Activated gamma-delta T cell (primary cell): ENCODE measurements at regions not wholly inside any gene's neighbourhood (a gene's known extent, or its start where the extent isn't known, plus 50 kb on each side); places are given as distances from the start of the nearest gene placed in this dataset.

Source experiments
- DNase-seq: peaks from one replicate; lab custom pipeline; 2025; lab: John Stamatoyannopoulos, UW

DNA sequence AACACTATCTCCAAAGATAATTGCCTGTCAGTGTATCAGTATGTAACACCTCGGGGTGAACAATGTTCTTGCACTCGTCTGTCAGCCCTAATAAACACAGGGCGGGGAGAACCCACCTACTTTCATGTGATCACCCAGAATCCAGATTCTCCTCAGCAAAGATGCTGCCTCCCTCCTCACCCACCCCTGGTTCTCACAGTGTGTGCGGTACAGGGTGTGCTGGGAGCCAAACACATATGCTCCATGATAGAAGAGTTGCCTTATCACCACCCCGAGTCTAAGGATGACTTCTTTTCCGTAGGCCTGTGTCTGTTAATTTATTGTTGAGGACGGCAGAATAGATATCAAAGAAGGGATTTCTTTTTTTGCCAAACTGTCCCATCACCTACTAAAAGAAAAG, 206.1 kb downstream of the TLE3 start:
- DNase-seq: no peak

DNA sequence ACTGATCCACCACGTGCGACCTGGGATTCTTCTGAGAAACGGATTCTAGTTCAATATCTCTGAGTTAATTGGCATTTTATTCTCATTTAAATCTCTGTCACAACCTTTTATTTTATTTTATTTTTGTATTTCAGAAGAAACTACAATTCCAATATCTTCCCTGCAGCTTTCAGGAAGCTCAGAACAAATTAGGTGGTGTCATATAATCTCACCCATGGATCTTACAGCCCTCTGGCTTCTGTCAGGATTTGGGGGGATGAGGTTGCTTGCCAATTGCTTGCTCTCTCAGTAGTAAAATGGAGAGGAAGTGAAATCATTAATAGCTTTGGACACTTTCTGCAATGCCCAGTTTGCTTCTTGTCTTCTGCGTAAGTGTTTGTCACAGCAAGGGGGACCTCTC, 205.4 kb downstream of the TLE3 start:
- no peak for DNase-seq

DNA sequence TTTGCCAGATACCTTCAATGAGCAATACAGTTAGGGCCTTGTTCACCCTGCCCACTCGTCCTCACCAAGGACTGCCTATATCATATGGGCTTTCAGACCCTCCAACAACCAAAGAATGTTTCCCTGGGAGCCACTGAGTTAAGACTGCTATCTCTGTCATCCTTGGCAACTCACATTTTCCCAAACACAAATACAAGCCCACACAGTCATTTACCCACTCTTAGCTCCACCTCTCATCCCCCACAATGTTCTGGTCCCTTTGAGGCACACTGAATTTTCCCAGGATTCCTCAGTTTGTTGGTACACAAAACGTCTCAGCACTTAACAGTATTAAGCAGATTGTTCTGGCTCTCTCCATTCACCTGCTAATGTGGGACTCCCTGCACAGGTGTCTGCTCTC, 204.6 kb downstream of the TLE3 start:
- DNase-seq: no peak

DNA sequence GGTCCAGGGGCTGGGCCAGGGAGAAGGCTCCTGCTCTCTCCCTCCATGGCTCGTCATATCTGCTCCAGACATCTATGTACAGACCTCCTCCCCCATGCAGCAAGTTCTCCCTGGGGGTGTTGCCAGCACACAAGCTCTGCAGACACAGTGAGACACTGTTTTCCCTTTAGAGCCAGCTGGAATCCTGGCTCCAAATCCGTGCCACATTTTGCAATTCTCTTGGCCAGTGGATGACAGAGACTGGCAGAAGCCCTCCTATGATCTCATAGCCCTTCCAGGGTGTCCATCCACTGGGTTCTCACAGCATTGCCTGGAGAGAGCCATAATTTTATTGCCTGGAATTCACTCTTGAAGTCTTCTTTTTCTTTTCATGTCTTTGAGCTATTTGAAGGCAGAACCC, 203.9 kb downstream of the TLE3 start:
- no peak for DNase-seq

DNA sequence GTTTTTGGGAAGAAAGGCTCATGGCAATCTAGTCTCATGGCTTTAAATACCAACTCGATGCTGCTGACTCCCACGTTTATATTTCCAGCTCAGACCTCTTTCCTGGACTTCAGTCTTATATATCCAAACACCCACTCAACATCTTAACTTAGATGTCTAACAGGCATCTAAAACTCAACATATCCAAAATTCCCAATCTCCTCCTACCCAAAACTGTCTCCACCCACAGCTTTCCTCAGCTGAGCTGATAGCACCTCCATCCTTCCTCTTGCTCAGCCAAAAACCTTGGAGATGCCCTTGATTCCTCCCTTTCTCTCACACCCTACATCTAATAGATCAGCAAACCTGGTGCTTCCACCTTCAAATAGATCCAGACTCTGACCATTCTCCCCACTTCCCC, 202.5 kb downstream of the TLE3 start:
- no peak for DNase-seq

DNA sequence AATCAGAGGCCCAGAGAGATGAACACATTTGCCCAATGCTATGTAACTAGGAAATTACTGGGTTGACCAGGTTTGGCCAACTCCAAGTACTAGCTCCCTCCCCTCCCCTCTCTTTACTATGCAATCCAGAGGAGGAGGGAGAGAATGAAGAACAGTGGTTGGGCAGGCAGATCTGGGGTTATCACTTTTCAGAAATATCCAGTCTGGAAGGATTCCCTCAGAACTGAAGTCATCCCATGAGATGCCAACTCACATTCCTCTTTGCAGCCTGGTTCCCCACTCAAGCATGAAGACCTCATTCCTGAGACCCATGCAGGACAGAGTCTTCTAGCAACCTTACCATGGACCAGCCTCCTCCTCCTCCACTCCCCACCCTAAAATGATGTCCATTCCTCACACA, 201.1 kb downstream of the TLE3 start:
- DNase-seq: no peak

DNA sequence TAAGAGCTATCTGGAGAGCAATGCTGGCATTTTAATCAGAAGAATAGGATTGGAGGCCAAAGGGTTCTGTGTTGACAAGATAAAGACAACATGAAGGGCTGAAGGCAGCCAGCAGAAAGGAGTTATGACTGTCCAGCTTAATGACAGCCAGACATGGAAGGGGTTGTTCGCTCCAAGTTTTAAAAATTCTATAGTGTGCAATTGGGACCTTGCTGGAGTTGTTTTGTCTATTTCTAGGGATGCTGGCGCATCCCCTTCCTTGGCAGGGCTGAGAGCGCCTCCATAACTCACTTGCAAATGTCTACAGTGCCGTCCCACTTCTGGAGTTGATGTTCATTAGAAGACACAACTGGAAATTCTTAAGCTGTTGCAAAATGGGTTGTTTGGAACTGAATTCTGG, 200.7 kb downstream of the TLE3 start:
- DNase-seq: no peak

DNA sequence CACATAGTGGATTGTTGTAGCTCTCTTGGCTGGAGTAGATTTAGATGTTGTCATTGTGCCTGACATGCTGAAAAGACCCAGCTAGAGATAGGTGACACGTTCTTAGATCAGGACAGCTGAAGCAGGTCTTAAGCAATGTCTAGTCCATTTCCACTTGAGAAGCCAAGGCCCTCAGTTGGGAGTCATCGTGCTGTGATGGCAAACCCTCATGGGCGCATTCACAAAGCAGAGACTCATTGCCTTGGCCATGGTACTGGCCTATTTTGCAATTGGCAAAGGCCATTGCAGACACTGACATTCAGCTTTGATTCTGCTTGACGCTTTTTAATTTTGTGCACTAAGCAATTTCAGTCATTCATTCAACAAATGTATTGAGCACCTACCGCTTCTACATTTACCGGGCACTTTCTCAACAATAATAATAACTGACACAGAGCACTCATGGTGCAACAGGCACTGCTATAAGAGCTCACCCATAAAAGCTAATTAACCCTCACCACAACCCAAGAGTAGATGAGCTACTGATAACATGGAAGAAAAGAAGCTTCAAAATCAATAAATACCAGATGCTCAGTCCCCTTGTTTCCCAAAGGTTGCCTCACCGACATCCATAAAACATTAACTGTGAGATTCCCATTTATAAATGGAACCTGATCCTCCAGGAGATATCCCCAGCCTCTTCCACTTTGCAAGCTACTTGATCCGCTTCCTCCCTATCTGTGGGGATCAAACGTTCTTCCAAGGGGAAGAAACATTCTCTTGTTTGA, 200.1 kb downstream of the TLE3 start:
- no peak for DNase-seq

DNA sequence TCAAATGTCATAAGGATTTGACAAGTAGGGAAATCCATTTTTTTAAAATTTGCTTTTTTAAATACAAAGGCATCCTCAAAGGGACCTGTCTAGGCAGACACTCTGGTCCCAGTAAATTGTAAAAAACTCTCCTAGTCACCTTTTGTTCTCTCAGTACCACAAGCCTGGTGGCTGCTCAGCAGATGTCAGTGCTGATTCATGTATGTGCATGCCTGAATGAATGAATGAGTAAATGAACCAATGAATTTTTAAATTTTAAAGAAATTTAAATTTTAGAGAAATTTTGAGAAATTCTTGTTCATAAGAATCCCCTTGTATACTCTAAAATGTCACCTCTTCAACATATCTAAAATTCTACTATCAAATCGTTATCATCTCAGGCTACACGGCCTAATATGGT, 199.5 kb downstream of the TLE3 start:
- no peak for DNase-seq

DNA sequence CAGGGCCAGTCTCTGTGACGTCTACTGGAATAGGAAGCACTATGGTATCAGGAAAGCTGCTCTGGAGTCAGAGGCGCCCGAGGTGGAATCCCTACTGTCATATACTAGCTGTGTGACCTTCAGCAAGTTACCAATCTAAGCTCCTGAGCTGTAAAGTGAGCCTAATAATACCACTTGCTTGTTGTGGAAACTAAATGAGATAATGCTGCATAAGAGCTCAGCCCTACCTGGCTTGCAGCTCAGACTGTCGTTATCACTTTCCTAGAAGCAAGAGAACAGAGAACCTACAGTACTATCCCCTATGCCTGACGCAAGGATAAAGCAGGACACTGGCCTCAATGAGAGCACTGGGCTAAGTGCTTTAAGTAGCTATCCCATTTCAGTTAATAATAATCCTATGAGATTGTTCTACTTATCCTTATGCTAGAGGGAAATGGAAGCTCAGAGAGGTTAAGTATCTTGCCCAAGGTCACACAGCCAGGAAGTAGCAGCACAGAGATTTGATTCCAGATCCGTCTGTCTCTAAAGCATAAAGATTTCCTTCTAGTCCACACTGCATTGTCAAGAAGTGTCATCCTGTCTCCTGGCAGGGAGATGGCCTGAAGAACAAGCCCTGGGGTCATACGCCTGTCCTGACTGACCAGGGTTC, 195.2 kb downstream of the TLE3 start:
- DNase-seq: no peak

DNA sequence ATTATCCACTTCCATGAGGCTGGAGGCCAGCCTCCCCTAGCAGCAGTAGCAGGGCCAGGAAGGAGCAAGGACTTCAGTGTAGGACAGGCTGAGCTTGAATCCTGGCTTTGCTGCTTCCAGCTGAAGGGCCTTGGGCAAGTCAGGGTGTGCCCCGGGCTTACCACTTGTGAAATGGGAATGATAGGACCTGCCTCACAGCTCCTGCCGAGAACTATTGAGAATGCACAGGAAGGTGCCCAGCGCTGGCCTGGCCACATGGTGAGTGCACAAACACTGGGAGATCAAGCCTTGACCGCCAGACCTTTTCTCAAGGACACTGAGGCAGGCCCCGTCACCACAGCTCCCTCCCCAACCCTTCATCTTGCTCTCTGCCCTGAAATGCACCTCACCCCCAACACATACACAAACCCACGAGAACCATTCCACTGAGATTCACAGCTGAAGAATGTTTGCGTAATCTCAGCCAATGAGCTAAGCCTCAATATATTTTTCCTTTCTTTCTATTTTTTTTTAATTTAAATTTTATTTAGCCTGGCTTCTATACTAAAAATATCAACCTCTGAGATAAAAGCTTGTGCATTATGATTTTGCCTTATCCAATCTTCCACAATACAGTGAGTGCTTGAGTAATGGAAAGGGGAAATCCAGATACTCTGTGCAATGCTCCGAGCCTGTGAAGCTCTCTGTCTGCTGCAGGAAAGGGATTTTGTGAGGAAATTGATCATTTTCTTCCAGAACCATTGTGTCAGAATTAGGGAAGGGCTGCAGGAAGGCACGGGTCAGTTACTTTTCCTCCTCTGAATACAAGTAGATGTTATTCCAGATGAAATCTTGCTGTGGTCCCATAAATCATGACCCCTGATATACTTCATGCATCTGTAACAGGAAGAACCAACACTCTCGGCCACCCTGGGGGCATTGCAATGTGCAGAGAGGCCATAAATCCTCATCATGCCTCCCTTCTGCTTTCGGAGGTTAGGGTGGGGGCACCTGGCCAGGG, 193.9 kb downstream of the TLE3 start:
- no peak for DNase-seq

DNA sequence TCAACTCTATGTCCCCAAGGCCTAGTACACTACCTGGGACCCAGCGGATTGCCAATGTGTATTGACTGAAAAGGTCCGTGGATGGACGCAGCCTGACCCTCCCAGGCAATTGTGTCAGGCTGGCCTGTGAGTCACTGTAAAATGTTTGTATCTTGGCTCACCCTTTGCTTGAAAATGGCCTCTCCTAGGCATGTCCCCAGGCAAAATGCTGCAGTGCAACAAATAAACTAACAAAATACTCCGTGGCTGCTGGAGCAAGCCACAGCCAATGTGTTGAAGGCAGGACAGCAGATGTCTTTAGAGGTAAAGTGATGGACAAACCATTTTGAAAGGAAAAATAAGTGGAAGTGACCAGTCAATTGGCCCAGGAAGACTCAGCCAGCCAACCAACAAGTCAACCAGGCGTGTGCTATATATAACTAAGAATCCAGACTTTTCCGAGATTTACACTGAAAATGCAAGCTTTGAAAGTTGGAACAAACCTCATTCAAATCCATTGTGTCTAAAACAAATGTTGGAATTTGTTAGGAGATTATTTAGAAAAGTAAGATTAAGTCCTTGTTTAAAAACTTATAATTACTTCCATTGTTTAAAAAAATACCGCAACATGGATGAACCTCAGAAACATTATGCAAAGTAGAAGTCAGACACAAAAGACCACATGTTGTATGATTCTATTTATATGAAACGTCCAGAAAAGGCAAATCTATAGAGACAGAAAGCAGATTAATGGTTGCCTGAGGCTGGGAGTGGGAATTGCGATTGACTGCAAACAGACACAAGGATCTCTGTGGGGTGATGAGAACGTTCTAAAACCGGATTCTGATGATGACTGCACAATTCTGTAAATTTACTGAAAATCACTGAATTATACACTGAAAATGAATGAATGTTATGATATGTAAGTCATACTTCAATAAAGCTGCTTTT, 191.2 kb downstream of the TLE3 start:
- no peak for DNase-seq

DNA sequence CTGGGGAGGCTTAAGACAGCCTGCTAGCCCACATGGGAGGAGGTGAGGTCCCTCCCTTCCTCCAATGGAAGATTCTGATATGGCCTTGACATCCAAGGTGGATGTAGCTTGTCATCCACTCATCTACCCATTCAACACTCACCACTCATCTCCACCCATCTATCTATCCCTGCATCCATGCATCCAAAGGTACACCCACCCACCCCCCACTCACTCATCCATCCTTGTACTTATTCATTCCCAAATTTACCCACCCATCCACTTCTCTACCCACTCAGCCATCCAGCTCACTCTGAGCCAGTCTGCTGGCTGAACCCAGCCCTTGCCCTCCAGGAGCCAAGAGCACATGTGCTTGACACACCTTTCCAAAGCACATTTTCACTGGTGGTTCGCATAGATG, 189.7 kb downstream of the TLE3 start:
- no peak for DNase-seq

DNA sequence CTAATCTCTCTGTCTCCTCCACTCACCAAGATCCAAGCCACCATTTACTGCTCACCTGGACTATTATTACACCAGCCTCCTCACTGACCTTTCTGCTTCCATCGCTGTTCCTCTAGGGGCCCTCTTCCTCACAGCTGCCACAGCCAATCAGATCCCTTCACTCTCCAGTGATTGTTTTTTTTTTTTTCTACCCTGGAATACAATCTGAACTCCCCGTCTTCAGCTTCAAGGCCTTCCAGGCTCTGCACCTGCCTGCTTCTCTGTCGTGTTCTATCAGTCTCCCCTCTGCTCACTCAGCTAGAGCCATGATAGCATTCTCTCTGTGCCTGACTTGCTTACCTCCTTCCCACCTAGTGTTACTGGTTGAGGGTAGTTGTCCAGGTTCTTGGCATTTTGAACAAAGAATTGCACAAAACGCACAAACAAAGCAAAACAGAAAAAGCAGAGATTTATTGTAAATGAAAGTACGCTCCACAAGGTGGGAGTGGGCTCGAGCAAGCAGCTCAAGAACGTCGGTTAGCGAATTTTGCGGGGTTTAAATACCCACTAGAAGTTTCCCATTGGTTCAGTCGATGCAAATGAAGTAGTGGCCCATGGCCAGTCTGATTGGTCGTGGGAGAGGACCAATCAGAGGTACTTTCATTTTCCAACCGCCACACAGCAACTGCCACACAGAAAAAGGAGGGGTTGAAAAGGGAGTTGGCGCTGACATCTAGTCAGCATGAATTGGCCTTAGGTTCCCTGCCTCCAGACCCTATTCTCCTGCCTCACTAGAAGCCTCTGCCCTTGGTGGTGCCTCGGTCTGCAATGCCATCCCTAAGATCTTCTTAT, 188.9 kb downstream of the TLE3 start:
- DNase-seq: no peak

DNA sequence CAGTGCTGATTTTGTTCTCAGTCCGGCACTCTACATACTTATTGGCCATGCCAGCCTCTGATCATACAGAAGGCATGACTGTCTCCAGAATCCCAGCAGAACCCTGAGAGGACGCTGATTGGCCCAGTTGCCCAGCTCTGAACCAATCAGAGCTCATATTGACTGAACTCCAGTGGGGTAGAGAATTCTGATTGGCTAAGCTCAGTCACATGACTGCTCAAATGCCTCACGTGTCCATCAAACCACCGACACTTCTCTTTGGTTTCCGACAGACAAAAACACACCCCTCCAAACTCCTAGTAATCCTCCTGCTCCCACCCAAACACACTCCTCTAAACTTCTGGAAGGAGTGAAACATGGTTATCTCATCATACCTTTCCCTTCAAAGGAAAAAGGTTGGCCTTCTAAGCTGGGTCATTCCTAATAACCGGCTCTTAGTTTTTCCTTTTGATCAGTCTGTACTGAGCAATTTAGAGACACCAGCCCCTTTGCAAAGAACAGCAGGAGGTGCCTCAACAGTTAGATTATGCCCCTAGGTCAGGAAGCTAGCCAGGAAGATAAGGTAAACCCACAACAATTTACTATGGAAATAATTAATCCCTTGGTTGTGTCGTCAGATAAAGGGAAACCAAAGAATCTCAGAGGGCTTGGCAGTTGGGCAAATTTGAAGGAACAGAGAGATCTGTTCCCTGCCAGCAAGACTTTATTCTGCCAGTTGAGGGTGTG, 187.8 kb downstream of the TLE3 start:
- DNase-seq: no peak

DNA sequence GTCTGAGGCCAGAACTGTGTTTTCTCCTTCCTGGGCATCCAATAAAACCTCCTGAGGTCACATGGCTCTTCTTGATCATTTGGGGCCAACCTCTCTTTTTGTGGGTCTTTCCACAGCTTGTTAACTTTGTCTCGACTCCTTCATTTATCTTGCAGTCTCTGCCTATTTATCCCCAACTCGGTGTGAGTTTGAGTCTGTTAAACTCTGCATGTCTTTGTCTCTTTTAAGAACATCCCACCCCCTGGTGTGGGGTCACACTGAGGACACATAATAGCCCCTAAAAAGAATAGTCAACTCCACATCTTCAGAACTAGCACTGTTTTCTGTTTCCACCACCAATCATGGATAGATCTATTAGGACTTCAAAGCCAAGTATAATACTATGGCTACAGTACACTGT, 187.2 kb downstream of the TLE3 start:
- no peak for DNase-seq

DNA sequence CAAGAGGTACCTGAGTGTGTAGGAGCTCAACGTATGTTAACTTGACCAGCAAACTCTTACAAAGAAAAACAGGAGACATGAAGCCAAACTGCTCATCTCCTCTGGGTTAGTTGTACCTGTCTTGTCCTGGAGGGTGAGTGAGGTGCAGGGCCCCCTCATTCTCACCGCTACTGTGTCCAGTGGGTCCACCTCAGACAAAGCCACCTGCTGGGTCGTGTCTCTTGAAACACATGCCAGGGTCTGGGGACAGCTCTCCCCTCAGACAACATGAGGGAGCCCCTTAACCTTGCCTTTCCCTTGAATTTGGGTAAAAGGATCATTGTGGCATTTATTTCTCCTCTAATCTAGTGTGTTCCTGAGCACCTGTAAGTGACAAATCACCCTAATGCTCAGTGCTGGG, 185.6 kb downstream of the TLE3 start:
- no peak for DNase-seq

DNA sequence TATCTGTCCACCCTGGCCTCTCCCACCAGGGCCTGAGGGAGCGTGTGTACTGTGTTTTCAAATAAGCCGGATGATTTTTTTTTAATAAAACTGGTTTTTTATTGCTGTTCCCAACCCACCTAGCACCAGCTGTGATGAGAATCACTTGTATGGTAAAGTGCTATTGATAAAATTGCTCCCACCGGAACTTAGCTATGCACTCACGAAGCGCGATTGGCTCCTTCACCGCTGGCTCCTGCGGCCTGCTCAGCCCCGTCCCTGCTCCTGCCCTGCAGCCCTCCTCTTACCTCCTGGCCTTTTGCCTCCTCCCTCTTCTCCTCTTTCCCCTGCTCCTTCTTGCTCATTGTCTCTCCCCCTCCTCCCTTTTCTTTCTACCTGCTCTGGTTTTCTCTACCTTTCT, 183.7 kb downstream of the TLE3 start:
- no peak for DNase-seq

DNA sequence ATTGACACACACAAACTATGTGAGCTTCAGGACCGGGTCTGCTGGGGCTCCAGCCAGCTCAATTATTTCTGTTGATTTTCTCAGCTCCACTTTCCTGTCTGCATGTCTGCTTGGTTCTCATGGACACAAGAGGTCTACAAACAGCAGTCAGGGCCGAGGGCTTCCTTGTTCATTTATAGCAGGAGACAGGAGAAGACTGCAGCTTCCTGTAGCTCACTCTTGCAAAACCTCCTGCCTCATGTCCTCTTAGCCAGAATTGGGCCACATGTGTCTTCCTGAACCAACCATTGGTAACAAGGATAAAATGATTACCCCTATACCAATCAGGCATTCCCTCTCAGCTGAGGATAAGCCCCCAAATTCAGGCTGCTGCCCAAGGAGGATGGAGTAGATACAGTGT, 182.8 kb downstream of the TLE3 start:
- DNase-seq: no peak
